Activated naive CD8-positive, alpha-beta T cell treated with anti-CD3 and anti-CD28 coated beads for 36 hours (primary cell): ENCODE measurements at regions not wholly inside any gene's neighbourhood (a gene's known extent, or its start where the extent isn't known, plus 50 kb on each side); places are given as distances from the start of the nearest gene placed in this dataset.

ENCODE experiments used
- DNase-seq: peaks from one replicate; pipeline ENCODE4 v3.0.0; 2021
- H3K27ac Mint-ChIP-seq: one replicate; pipeline ENCODE4 v1.8.0; 2022; ENCODE audit warnings: mild to moderate bottlenecking, moderate library complexity, mixed read lengths
- H3K27me3 Mint-ChIP-seq: one replicate; pipeline ENCODE4 v1.8.0; 2022; ENCODE audit warnings: mild to moderate bottlenecking, mixed read lengths
- H3K36me3 Mint-ChIP-seq: one replicate; pipeline ENCODE4 v1.8.0; 2021; ENCODE audit warnings: mild to moderate bottlenecking, mixed read lengths
- H3K4me1 Mint-ChIP-seq: one replicate; pipeline ENCODE4 v1.8.0; 2021; ENCODE audit warnings: mixed read lengths
- H3K4me3 Mint-ChIP-seq: one replicate; pipeline ENCODE4 v1.8.0; 2022; ENCODE audit warnings: mild to moderate bottlenecking, moderate library complexity, mixed read lengths
- H3K9me3 Mint-ChIP-seq: one replicate; pipeline ENCODE4 v1.8.0; 2022; ENCODE audit warnings: mixed read lengths

DNA sequence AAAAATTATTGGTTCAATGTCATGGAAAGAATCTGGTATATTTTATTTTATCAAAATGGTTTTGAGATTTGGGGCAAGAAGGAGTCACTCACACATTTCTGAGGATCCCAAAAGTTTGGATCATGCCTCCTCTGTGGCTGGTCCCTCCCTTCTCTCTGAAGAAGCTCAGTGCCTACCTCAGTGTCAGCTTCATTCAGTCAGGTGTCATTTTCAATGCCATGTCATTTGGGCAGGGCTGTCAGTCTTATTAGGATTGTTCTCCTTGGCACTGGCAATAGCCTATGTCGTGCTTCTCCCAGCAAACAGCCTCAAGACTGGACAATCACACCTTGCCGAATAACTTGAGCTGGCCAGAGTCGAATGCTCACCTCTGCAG, 264.5 kb upstream of the CAMK1G start:
- Mint-ChIP-seq H3K36me3 (no peaks in the 10 kb centered on the region), H3K27ac (no peak overlapping the region), H3K4me1 (no peaks in the 10 kb centered on the region), H3K9me3 (no peaks in the 10 kb centered on the region), H3K4me3 (no peak overlapping the region), H3K27me3 (peaks cover 3% of the 10 kb centered on the region)
- DNase-seq, result no peak

GRCh38 chr1:209319549-209319948, 264.0 kb upstream of the CAMK1G start:
- peaks cover 3% of the 10 kb centered on the region for H3K27me3 Mint-ChIP-seq
- H3K4me3 Mint-ChIP-seq, result no peak overlapping the region
- H3K4me1 Mint-ChIP-seq, result no peaks in the 10 kb centered on the region
- no peaks in the 10 kb centered on the region for H3K36me3 Mint-ChIP-seq
- H3K9me3 Mint-ChIP-seq, result no peaks in the 10 kb centered on the region
- no peak overlapping the region for H3K27ac Mint-ChIP-seq
- no peak for DNase-seq

DNA sequence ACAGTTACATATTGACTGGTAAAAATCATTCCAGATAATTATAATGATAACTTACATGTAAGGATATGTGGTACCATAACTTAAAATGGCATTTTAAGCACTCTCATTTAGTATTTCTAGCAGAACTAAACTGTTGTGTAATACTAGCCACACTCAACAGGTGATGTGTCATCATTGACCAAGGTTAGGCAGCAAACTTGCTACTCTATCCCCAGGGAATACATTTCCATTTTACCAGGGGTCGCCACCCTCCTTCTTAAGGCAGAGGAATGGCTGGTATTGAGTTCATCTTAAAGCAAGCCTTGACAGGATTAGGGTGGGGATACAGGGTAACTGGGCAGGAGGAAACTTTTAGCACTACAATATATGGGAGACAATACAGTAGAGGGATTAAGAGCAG, 259.8 kb upstream of the CAMK1G start:
- Mint-ChIP-seq H3K4me3 (no peak overlapping the region), H3K36me3 (no peaks in the 10 kb centered on the region), H3K9me3 (no peaks in the 10 kb centered on the region), H3K27me3 (no peaks in the 10 kb centered on the region), H3K4me1 (no peaks in the 10 kb centered on the region), H3K27ac (no peak overlapping the region)
- no peak for DNase-seq

GRCh38 chr1:209324901-209325871, 258.3 kb upstream of the CAMK1G start:
- H3K9me3 Mint-ChIP-seq, result no peaks in the 10 kb centered on the region

GRCh38 chr1:209326076-209326475, 257.4 kb upstream of the CAMK1G start:
- H3K4me3 Mint-ChIP-seq, result no peak overlapping the region
- no peaks in the 10 kb centered on the region for H3K36me3 Mint-ChIP-seq
- no peaks in the 10 kb centered on the region for H3K4me1 Mint-ChIP-seq
- H3K9me3 Mint-ChIP-seq, result no peaks in the 10 kb centered on the region
- DNase-seq, result no peak
- no peaks in the 10 kb centered on the region for H3K27me3 Mint-ChIP-seq
- no peak overlapping the region for H3K27ac Mint-ChIP-seq

More at GRCh38 chr1:209324901-209325871, 258.3 kb upstream of the CAMK1G start:
- no peak for DNase-seq
- H3K36me3 Mint-ChIP-seq, result no peaks in the 10 kb centered on the region
- no peak overlapping the region for H3K4me3 Mint-ChIP-seq
- no peaks in the 10 kb centered on the region for H3K4me1 Mint-ChIP-seq
- H3K27me3 Mint-ChIP-seq, result no peaks in the 10 kb centered on the region
- no peak overlapping the region for H3K27ac Mint-ChIP-seq

DNA sequence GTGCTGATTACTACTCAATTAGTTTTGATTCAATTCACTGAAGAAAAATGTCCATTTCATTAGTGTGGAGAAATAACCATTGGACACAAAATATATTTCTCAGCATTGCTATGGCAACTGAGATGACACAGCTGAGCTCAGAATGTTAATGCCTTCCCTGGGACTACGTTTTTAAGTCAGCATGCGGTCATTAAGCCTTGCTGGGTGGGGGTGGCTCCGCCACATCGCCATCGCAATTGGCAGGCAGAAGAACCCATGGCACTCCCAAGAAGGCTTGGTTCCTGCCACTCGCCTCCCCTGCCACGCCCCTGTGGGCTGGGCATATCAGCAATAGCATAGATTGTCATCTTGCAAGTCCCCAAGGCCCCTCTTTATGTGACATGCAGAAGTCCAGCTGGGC, 256.7 kb upstream of the CAMK1G start:
- no peaks in the 10 kb centered on the region for H3K36me3 Mint-ChIP-seq
- DNase-seq, result no peak
- no peaks in the 10 kb centered on the region for H3K27me3 Mint-ChIP-seq
- H3K27ac Mint-ChIP-seq, result no peak overlapping the region
- no peaks in the 10 kb centered on the region for H3K9me3 Mint-ChIP-seq
- H3K4me3 Mint-ChIP-seq, result no peak overlapping the region
- H3K4me1 Mint-ChIP-seq, result no peaks in the 10 kb centered on the region

GRCh38 chr1:209328196-209328595, 255.3 kb upstream of the CAMK1G start:
- Mint-ChIP-seq H3K9me3 (no peaks in the 10 kb centered on the region), H3K27me3 (peaks cover 5% of the 10 kb centered on the region), H3K36me3 (no peaks in the 10 kb centered on the region), H3K27ac (no peak overlapping the region), H3K4me1 (no peaks in the 10 kb centered on the region), H3K4me3 (no peak overlapping the region)
- no peak for DNase-seq

DNA sequence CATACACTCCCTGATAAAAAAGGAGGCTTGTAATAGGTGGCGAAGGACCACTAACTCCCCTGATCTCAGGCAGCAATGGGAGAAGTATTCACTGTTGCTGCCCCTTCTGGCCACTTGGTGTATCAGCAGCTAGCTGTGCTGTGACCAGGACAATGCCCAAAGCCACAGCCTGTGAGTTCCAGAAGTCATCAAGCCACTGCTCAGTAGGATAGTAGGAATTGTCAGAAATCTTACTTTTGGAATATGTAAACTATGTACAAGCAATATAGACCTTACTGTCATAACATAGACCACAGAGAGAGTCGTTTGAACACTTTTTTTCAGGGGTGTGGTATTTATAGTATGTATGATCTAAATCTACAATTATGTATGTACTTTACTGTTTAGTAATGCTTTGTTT, 248.3 kb upstream of the CAMK1G start:
- H3K4me1 Mint-ChIP-seq, result no peaks in the 10 kb centered on the region
- no peak overlapping the region for H3K27ac Mint-ChIP-seq
- H3K4me3 Mint-ChIP-seq, result no peak overlapping the region
- H3K27me3 Mint-ChIP-seq, result peaks cover 10% of the 10 kb centered on the region
- no peaks in the 10 kb centered on the region for H3K36me3 Mint-ChIP-seq
- no peaks in the 10 kb centered on the region for H3K9me3 Mint-ChIP-seq
- DNase-seq, result no peak

DNA sequence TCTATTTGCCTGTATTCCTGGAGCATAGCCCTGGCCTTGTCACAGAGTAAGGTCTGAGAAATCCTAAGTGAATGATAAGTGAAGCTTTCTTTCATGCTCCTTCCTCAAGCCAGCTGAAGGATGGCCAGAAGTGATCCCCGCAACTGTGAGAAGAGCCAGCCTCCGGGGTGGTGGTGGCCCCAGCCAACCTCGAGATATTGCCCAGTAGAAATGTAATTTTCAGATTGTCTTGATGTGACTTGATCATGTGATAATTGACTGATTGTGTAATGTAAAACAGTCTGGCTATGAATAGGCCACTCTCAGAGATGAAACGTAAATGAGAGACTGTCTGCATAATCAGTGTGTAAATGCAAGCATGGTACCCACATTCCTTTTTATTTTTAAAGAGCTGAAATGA, 242.4 kb upstream of the CAMK1G start:
- no peak overlapping the region for H3K27ac Mint-ChIP-seq
- H3K27me3 Mint-ChIP-seq, result no peaks in the 10 kb centered on the region
- H3K4me1 Mint-ChIP-seq, result no peaks in the 10 kb centered on the region
- no peak overlapping the region for H3K4me3 Mint-ChIP-seq
- H3K36me3 Mint-ChIP-seq, result no peaks in the 10 kb centered on the region
- H3K9me3 Mint-ChIP-seq, result no peaks in the 10 kb centered on the region
- no peak for DNase-seq

- H3K27me3 Mint-ChIP-seq, result no peaks in the 10 kb centered on the region
- DNase-seq, result no peak
- H3K4me3 Mint-ChIP-seq, result no peak overlapping the region
- no peak overlapping the region for H3K27ac Mint-ChIP-seq
- H3K9me3 Mint-ChIP-seq, result no peaks in the 10 kb centered on the region
- no peaks in the 10 kb centered on the region for H3K4me1 Mint-ChIP-seq
- H3K36me3 Mint-ChIP-seq, result no peaks in the 10 kb centered on the region
Measured at GRCh38 chr1:209341673-209342420, 241.7 kb upstream of the CAMK1G start.

DNA sequence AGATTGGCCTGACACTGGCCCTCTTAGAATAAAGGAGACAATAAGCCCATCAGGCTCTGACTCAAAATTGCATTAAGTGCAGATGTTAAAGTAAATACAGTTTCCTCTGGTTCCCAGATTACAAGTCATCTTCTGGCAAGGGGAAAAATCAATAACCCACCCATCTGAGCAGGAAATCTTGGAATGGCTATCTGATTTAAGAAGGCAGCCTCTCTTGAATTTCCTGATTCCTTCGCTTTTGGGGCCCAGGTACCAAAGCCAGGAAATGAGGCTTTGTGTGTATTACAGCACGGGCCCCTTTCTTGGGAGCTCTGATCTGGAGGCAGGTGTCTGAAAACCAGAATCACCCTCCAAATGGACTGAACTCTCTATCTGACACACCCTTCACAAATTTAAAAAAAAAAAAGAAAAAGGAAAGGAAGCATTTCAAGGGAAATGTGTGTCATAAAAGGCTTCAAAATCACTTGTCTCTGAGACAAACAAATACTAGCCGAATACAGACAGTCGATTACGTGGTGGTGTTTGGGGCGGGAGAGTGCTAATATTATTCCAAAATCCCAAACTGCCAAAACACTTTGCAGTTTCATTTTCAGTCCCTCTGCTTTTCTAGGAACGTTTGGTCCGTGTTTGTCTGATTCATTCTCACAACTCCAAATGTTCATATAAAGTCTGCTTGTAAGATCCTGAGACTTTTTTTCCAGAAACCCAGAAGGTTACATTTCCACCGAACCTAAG, 240.9 kb upstream of the CAMK1G start:
- H3K4me1 Mint-ChIP-seq, result no peaks in the 10 kb centered on the region
- no peak overlapping the region for H3K4me3 Mint-ChIP-seq
- H3K27ac Mint-ChIP-seq, result no peak overlapping the region
- H3K27me3 Mint-ChIP-seq, result no peaks in the 10 kb centered on the region
- H3K36me3 Mint-ChIP-seq, result no peaks in the 10 kb centered on the region
- DNase-seq, result no peak
- no peaks in the 10 kb centered on the region for H3K9me3 Mint-ChIP-seq

DNA sequence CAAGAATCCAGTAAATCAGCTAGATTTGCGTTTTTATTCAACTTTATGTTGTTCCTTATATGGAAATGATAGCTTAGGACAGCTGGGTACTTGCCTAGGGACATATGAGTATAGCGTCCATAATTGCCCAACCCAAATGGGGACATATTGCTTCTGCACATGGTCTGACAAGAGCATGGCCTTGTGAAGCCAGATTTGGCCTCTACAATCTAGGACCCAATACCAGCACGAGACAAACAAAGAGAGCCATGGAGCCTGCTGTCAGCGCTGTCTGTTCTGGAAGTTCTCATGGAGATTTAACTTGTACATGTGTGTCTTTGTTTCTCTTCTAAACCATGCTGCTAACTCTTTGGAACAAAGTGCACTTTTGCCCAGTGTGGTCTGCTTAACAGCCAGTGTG, 240.0 kb upstream of the CAMK1G start:
- no peak overlapping the region for H3K4me3 Mint-ChIP-seq
- no peak for DNase-seq
- no peak overlapping the region for H3K27ac Mint-ChIP-seq
- H3K9me3 Mint-ChIP-seq, result no peaks in the 10 kb centered on the region
- no peaks in the 10 kb centered on the region for H3K4me1 Mint-ChIP-seq
- H3K27me3 Mint-ChIP-seq, result no peaks in the 10 kb centered on the region
- H3K36me3 Mint-ChIP-seq, result no peaks in the 10 kb centered on the region

- no peak overlapping the region for H3K4me3 Mint-ChIP-seq
- H3K27me3 Mint-ChIP-seq, result no peaks in the 10 kb centered on the region
- no peaks in the 10 kb centered on the region for H3K36me3 Mint-ChIP-seq
- H3K4me1 Mint-ChIP-seq, result no peaks in the 10 kb centered on the region
- no peak overlapping the region for H3K27ac Mint-ChIP-seq
- DNase-seq, result no peak
- no peaks in the 10 kb centered on the region for H3K9me3 Mint-ChIP-seq
Measured at GRCh38 chr1:209344156-209344555, 239.4 kb upstream of the CAMK1G start.

GRCh38 chr1:209349363-209350308, 233.9 kb upstream of the CAMK1G start:
- Mint-ChIP-seq H3K27ac (no peak overlapping the region), H3K27me3 (peaks cover 4% of the 10 kb centered on the region), H3K9me3 (no peaks in the 10 kb centered on the region), H3K4me3 (no peak overlapping the region), H3K36me3 (no peaks in the 10 kb centered on the region), H3K4me1 (no peaks in the 10 kb centered on the region)
- DNase-seq, result no peak
